H9 (cell line): ENCODE measurements at regions not wholly inside any gene's neighbourhood (a gene's known extent, or its start where the extent isn't known, plus 50 kb on each side); places are given as distances from the start of the nearest gene placed in this dataset.

Experiments used
- DNase-seq: peaks from one replicate; pipeline ENCODE4 v3.0.0-alpha.2; 2017
- H2AFZ ChIP-seq: one replicate; pipeline ENCODE4 v1.6.1; 2013; ENCODE audit warnings: mild to moderate bottlenecking, low read length, control low read depth, moderate library complexity
- H2AK5ac ChIP-seq: 2 replicates; pipeline ENCODE4 v1.6.1; 2013; ENCODE audit warnings: low read length, control low read depth, mixed read lengths; ENCODE audit not compliant: insufficient read length
- H2BK120ac ChIP-seq: one replicate; pipeline ENCODE4 v1.6.1; 2013; ENCODE audit warnings: low read depth, mild to moderate bottlenecking, low read length, control low read depth, inconsistent platforms; ENCODE audit not compliant: poor library complexity, severe bottlenecking
- H2BK12ac ChIP-seq: 2 replicates; pipeline ENCODE4 v1.6.1; 2013; ENCODE audit warnings: low read length, control low read depth, mixed read lengths, low read depth; ENCODE audit not compliant: insufficient read length
- H2BK15ac ChIP-seq: 2 replicates; pipeline ENCODE4 v1.6.1; 2013; ENCODE audit warnings: low read depth, low read length, control low read depth
- H2BK20ac ChIP-seq: one replicate; pipeline ENCODE4 v1.6.1; 2013; ENCODE audit warnings: low read depth, mild to moderate bottlenecking, low read length, control low read depth, inconsistent platforms; ENCODE audit not compliant: poor library complexity, severe bottlenecking
- H2BK5ac ChIP-seq: 2 replicates; pipeline ENCODE4 v1.6.1; 2013; ENCODE audit warnings: low read length, control low read depth, mixed read lengths; ENCODE audit not compliant: insufficient read length
- H3K14ac ChIP-seq: 2 replicates; pipeline ENCODE4 v1.6.1; 2013; ENCODE audit warnings: low read length, control low read depth; ENCODE audit not compliant: insufficient read depth
- H3K18ac ChIP-seq: 2 replicates; pipeline ENCODE4 v1.6.1; 2013; ENCODE audit warnings: low read depth, mild to moderate bottlenecking, mixed read lengths, low read length, control low read depth; ENCODE audit not compliant: insufficient read length
- H3K23ac ChIP-seq: 2 replicates; pipeline ENCODE4 v1.6.1; 2013; ENCODE audit warnings: low read length, control low read depth, mixed read lengths, low read depth; ENCODE audit not compliant: insufficient read length
- H3K23me2 ChIP-seq: 2 replicates; pipeline ENCODE4 v1.6.1; 2013; ENCODE audit warnings: low read depth, mild to moderate bottlenecking, mixed read lengths, low read length, control low read depth; ENCODE audit not compliant: insufficient read length, poor library complexity, severe bottlenecking
- H3K27ac ChIP-seq: 2 replicates; pipeline ENCODE4 v1.5.1; 2013; ENCODE audit warnings: low read length, control low read depth, mixed read lengths, low read depth; ENCODE audit not compliant: insufficient read length
- H3K27me3 ChIP-seq: 2 replicates; pipeline ENCODE4 v1.6.1; 2013; ENCODE audit warnings: low read length, control low read depth, inconsistent platforms; ENCODE audit not compliant: insufficient read depth
- H3K4ac ChIP-seq: 2 replicates; pipeline ENCODE4 v1.6.1; 2013; ENCODE audit warnings: low read depth, mild to moderate bottlenecking, control low read depth, inconsistent platforms, low read length, moderate library complexity
- H3K4me1 ChIP-seq: 2 replicates; pipeline ENCODE4 v1.6.1; 2013; ENCODE audit warnings: low read length, control low read depth, inconsistent platforms; ENCODE audit not compliant: insufficient read depth
- H3K4me2 ChIP-seq: 2 replicates; pipeline ENCODE4 v1.6.1; 2013; ENCODE audit warnings: low read length, control low read depth, mixed read lengths; ENCODE audit not compliant: insufficient read length, insufficient read depth
- H3K56ac ChIP-seq: 2 replicates; pipeline ENCODE4 v1.6.1; 2013; ENCODE audit warnings: low read depth, mild to moderate bottlenecking, mixed read lengths, low read length, control low read depth; ENCODE audit not compliant: insufficient read length
- H3K79me1 ChIP-seq: 2 replicates; pipeline ENCODE4 v1.6.1; 2013; ENCODE audit warnings: low read depth, mild to moderate bottlenecking, moderate library complexity, low read length, control low read depth, inconsistent platforms; ENCODE audit not compliant: insufficient read depth, poor library complexity, severe bottlenecking
- H3K79me2 ChIP-seq: 2 replicates; pipeline ENCODE4 v1.6.1; 2013; ENCODE audit warnings: low read length, control low read depth, inconsistent platforms; ENCODE audit not compliant: insufficient read depth
- H3K9ac ChIP-seq: 2 replicates; pipeline ENCODE4 v1.6.1; 2013; ENCODE audit warnings: low read length, control low read depth, mixed read lengths; ENCODE audit not compliant: insufficient read length; ENCODE audit errors: extremely low read depth
- H3K9me3 ChIP-seq: one replicate; pipeline ENCODE4 v1.6.1; 2013; ENCODE audit warnings: low read depth, low read length, inconsistent platforms; ENCODE audit not compliant: control insufficient read depth
- H3T11ph ChIP-seq: one replicate; pipeline ENCODE4 v1.6.1; 2013; ENCODE audit warnings: mild to moderate bottlenecking, low read length, control low read depth, inconsistent platforms
- H4K20me1 ChIP-seq: one replicate; pipeline ENCODE4 v1.6.1; 2013; ENCODE audit not compliant: control insufficient read depth, insufficient read length, insufficient read depth
- H4K5ac ChIP-seq: 2 replicates; pipeline ENCODE4 v1.6.1; 2013; ENCODE audit warnings: low read depth, mild to moderate bottlenecking, mixed read lengths, low read length, control low read depth; ENCODE audit not compliant: insufficient read length
- H4K8ac ChIP-seq: replicated peaks from 2 replicates; pipeline ENCODE4 v1.6.1; 2013; ENCODE audit warnings: low read length, control low read depth, mixed read lengths, low read depth; ENCODE audit not compliant: insufficient read length
- H4K91ac ChIP-seq: 2 replicates; pipeline ENCODE4 v1.6.1; 2013; ENCODE audit warnings: low read depth, mild to moderate bottlenecking, moderate library complexity, mixed read lengths, low read length, control low read depth; ENCODE audit not compliant: insufficient read length
- H3K27ac Mint-ChIP-seq, 3 experiments: 2 replicates in 2 of 3; 3 replicates in 1 of 3; pipeline ENCODE4 v1.8.0; 2020 to 2021; ENCODE audit warnings: mixed read lengths in 3 of 3, mild to moderate bottlenecking in 1 of 3, moderate library complexity in 1 of 3
- H3K27me3 Mint-ChIP-seq: 2 replicates; pipeline ENCODE4 v1.8.0; 2021; ENCODE audit warnings: low read depth, mild to moderate bottlenecking, moderate library complexity, mixed read lengths
- H3K36me3 Mint-ChIP-seq, 3 experiments: 2 replicates in 2 of 3; 3 replicates in 1 of 3; pipeline ENCODE4 v1.8.0; 2020 to 2021; ENCODE audit warnings: low read depth in 3 of 3, mixed read lengths in 3 of 3; ENCODE audit not compliant: insufficient read depth in 1 of 3
- H3K4me1 Mint-ChIP-seq, 2 experiments: 2 replicates each; pipeline ENCODE4 v1.8.0; 2020; ENCODE audit warnings: mixed read lengths in 2 of 2
- H3K4me3 Mint-ChIP-seq, 2 experiments: 2 replicates in 1 of 2; 3 replicates in 1 of 2; pipeline ENCODE4 v1.8.0; 2020 to 2021; ENCODE audit warnings: mild to moderate bottlenecking in 2 of 2, mixed read lengths in 2 of 2, moderate library complexity in 1 of 2
- H3K9me3 Mint-ChIP-seq, 2 experiments: 2 replicates in 1 of 2; 3 replicates in 1 of 2; pipeline ENCODE4 v1.8.0; 2020; ENCODE audit warnings: mild to moderate bottlenecking in 2 of 2, mixed read lengths in 2 of 2, moderate library complexity in 1 of 2
- WGBS: extraction: QIAGEN DNeasy Blood & Tissue Kit; methylation state at CpG from one replicate; pipeline ENCODE4 v1.1.7; 2013; ENCODE audit warnings: missing lambda C conversion rate, low lambda C conversion rate, mixed read lengths; ENCODE audit not compliant: insufficient read length; ENCODE audit errors: extremely low coverage; 5-methylcytosine and 5-hydroxymethylcytosine counted together
- TF ChIP-seq, protein P1 (sequence below): fragments of 200-600 bp; sonication (generic); conservative IDR thresholded peaks from 3 replicates; pipeline ENCODE4 v1.8.0; 2021; ENCODE audit warnings: antibody characterized with exemption, mild to moderate bottlenecking

- H3K18ac ChIP-seq = no peak overlapping the region
- H2AFZ ChIP-seq = no peak overlapping the region
- H2BK5ac ChIP-seq = no peak overlapping the region
- no peak overlapping the region for H4K5ac ChIP-seq
- no peak overlapping the region for H4K91ac ChIP-seq
- H3K4me2 ChIP-seq = no peak overlapping the region
- no peak overlapping the region for H3K23ac ChIP-seq
- no CpG with 5 or more reads among the region's 1 CpG for WGBS
- no peak overlapping the region for H2BK12ac ChIP-seq
- H3K23me2 ChIP-seq = no peaks in the 10 kb centered on the region
- Mint-ChIP-seq H3K4me1 (peaks cover 29 to 31% of the 10 kb centered on the region in 2 experiments), H3K27me3 (no peaks in the 10 kb centered on the region; the same call in 1 of the 2 replicates), H3K9me3 (peaks cover 7 to 10% of the 10 kb centered on the region in 2 experiments), H3K4me3 (no peak overlapping the region), H3K36me3 (peaks cover 0 to 5% (median 0%) of the 10 kb centered on the region in 3 experiments; a peak in 2 of 7 replicates), H3K27ac (no peak overlapping the region)
- H3K79me1 ChIP-seq = no peaks in the 10 kb centered on the region
- no peak overlapping the region for H2AK5ac ChIP-seq
- no peak overlapping the region for H2BK120ac ChIP-seq
- no peak for DNase-seq
- TF ChIP-seq, protein P1, sequence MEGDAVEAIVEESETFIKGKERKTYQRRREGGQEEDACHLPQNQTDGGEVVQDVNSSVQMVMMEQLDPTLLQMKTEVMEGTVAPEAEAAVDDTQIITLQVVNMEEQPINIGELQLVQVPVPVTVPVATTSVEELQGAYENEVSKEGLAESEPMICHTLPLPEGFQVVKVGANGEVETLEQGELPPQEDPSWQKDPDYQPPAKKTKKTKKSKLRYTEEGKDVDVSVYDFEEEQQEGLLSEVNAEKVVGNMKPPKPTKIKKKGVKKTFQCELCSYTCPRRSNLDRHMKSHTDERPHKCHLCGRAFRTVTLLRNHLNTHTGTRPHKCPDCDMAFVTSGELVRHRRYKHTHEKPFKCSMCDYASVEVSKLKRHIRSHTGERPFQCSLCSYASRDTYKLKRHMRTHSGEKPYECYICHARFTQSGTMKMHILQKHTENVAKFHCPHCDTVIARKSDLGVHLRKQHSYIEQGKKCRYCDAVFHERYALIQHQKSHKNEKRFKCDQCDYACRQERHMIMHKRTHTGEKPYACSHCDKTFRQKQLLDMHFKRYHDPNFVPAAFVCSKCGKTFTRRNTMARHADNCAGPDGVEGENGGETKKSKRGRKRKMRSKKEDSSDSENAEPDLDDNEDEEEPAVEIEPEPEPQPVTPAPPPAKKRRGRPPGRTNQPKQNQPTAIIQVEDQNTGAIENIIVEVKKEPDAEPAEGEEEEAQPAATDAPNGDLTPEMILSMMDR = no peak
- no peak overlapping the region for H3K4ac ChIP-seq
- no peak overlapping the region for H3T11ph ChIP-seq
- no peaks in the 10 kb centered on the region for H3K79me2 ChIP-seq
- no peak overlapping the region for H3K9ac ChIP-seq
- H3K27ac ChIP-seq = no peak overlapping the region
- H3K4me1 ChIP-seq = peaks cover 4% of the 10 kb centered on the region; the same call in 1 of the 2 replicates
- no peaks in the 10 kb centered on the region for H3K9me3 ChIP-seq
- no peaks in the 10 kb centered on the region for H3K27me3 ChIP-seq
- H3K56ac ChIP-seq = no peak overlapping the region
- H4K8ac ChIP-seq = no peak overlapping the region
- no peak overlapping the region for H2BK20ac ChIP-seq
- no peaks in the 10 kb centered on the region for H4K20me1 ChIP-seq
- H2BK15ac ChIP-seq = no peak overlapping the region
- H3K14ac ChIP-seq = no peak overlapping the region
Measured at GRCh38 chr10:92792661-92793060, 55.7 kb upstream of the EXOC6 start.
